ENCODE measurements at regions not wholly inside any gene's neighbourhood (a gene's known extent, or its start where the extent isn't known, plus 50 kb on each side); places are given as distances from the start of the nearest gene placed in this dataset.
"Not testable (repeated sequence)": the region's sequence is repeated elsewhere in the genome, so short reads cannot be mapped to it uniquely, and the experiment has no call there.

DNA sequence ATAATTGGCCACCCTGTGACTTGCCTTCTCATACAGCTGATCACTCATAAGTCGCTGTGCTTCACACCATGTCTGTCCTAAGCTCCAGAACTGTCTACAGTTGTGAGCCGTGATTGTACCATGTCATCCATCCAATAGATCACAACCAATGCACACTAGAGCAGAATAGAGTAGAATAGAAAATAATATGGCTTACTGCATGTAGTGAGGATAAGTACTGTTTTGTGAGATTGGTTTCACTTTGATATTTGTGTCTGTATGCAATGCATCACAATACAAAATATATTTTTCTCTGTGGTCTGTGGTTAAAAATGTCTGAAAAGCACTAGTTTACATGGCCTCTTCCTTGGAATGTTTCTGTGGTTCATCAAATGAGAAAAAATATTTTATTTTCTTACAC is 237.6 kb upstream of the PRKD1 start:
- no peak for DNase-seq

DNA sequence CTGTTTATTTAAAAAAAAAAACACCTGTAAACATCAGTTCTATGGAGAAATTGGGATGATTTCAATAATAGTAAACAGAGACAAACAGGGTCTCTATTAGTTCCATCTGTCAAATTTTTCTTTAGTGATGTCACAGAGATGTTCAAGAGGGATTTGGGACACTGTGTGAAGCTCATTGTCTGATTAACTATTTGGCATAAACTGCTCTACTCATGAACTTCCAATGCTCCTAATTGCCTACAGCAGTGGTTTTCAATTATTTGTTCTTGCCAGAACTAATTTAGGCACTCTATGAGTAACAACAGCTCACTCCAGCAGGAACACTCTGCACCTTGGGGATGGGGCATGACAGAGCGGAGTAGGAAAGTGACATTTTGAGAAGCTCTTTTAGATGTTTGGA is 250.1 kb upstream of the PRKD1 start:
- DNase-seq, result no peak

DNA sequence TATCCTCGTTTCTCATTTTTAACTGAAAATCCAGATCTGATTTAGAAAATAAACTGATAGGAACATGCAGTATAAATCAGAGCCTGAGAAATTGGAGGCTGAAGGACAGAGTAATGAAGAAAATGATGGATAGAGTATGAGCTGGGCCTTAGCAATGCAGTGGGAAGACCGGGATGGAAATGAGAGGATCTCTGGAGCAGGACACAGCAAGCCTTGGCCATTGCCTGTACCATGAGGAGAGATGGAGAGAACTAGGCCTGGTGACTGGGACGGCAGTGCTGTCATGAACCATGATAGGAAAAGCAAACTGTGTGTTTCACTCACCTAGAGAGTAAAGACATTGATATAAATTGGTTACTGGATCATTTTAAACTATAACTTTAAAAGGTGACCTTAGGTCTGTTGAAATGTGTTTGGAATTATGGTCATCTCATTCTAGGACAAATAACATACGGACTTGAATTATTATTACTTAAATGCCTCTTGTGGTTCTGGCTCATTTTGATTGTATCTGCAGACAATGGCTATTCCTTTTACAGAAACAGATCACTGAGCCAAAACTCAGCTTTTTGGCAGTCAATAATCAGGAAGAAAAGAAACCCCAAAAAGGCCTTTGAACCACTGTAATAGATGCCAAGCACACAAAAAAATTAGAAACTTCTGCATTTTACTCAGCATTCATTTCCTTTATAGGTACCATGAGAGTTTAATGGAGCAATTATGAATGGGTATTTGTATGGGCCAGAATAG is 251.9 kb upstream of the PRKD1 start:
- no peak for DNase-seq

DNA sequence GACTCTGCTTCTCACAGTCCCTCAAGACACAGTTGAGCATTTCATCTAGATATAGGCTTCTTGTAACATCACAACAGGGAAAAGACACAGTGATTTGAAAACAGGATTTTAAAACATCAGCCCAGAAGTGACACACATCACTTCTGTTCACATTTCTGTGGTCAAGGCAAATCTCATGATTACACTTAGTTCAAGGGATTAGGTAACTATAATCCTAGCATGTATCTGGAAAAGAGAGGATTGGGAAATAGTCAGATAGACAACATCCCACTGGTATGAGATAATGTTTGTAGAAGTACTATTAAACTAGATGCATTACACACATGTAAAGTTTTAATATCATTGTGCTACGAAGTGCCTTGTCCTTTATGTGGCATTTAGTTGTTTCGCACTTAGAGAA is 252.6 kb upstream of the PRKD1 start:
- no peak for DNase-seq

DNA sequence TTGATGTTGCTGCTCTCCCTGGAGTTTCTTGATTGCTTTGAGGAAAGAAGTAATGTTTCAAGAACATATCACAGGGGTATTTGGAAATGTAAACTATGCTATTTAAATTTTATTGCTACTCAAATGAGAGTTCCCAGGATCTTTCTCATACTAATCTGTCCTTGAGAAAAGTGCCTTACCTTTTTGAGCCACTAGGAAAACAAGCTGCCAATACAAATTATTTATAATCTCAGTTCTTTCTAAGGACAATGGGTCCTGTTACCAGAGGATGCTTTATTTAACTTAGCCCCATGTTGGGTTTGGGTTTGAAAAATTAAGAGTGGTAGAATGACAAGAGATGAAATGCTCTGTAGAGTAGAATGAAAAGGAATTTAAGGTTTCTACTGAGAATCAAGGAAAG is 258.2 kb upstream of the PRKD1 start:
- DNase-seq, result no peak

DNA sequence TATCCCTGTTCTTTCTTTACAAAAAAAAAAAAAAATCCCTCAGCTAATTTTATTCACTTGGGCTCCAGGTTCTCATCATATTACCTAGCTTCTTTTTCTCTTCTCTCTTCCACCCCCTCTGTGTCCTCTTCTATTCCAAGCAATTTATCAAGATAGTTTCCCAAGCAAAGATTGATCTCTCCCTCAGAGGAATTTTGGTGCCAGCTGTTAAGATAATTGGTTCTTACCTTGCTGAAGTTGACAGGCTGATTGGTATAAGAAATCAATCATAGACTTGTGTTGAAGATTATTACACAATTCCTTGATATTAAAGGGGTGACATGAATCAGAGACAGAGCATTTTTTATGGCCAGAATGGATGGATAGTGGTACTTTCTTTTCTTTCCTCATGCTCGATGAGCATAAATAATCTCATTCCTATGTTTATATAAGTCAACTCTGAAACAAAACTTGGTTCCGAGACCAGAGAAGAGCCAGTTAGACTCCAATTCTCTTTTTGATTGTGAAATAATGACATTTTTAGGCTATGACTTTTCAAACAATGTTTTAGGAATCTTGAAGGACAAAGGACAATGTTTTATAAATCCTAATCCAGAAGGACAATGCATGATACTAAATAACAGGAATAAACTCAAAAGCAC is 264.1 kb upstream of the PRKD1 start:
- DNase-seq, result no peak

DNA sequence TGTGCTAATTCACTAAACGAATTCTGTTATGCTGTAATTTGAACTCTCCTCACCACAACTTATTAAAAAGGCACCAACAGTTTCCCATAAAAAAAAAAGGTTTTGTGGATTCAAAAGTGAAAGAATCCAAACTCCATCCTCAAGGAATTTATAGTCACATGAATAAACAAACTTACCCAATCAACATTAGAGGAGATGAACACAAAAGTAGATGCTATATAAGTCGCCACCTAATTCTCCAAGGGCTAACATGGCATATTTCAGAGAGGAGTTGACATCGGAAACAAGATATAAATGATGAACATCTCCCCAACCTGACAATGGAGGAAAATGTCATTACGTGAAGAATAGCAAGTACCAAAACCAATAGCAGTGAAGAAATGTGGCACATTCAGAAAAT is 265.5 kb upstream of the PRKD1 start:
- DNase-seq, result no peak

DNA sequence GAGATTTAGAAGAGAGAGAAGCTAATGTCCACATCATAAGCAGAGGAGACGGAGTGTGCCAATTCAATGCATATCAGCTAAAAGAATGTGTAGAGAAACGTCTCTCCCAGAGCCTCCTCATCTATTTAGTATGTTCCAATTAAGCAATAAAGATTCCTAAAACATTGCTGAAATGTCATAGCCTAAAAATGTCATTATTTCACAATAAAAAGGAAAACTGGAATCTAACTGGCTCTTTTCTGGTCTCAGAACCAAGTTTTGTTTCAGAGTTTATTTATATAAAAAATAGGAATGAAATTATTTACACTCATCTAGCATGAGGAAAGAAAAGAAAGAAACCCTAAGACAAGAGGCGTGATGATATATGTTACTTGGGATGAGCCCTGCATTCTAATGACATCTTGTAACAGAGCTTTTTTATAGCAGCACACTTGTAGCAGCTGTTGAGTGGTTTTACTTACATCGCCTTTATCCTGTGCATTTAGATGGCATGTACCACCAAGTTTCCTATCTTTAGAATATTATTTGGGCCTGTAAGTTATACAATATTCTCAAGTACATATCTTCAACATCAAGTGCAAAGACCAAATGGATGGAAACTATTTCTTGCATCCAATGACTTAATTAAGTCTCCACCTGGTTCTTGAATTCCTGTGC is 266.3 kb upstream of the PRKD1 start:
- no peak for DNase-seq

DNA sequence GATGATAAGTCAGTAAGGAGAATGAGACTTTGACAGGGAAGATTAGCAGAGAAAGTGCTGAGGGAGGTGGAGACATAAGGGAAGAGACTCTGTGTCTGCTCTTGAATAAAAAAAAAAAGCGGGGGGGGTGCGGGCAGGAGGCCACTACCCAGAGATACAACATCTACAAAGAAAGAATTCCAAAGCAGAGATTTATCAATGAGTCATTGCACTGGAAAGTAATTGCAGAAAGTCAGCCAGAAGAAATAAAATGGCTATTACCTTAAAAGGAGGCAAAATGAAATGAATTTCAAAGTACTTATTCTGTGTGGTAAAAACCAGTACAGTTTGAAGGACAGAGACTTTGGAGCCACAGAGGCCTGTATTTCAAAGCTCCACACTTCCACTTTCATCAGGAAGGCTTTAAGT is 267.1 kb upstream of the PRKD1 start:
- DNase-seq, result no peak

DNA sequence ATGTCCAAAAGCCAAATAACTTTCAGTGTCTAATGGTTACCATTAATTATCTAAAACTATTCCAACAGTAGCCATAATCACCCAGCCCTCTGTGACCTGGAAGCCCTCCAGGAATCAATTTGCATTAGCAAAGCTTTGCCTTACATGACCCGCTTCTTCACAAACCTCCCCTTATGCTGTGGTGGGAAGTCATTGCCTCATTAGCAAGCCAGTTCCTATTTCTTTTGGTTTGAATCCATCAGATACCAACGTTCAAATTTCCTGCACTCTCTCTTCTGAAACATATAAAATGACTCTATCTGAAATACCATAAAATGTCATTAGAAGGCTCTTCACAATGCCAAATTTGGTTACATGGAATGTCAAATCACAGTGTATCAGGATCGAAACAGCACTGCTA is 268.3 kb upstream of the PRKD1 start:
- DNase-seq, result no peak

DNA sequence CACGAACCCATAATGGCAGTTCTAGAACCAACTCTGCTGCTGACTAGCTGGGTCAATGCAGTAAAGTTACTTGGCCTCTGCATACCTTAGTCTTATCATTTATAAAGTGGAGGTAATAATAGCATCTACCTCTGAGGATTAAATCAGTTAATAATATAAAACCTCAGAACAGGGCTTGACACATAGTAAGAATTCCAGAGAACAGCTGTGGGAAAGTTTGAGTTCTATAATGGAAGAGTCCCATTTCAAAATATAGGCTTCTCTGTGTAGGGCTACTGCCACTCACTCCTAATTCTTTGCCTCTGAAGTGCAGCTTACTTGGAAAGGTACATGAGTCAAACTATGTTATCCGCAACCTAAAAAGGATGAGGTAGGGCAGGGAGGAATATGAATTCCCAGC is 269.2 kb upstream of the PRKD1 start:
- no peak for DNase-seq

DNA sequence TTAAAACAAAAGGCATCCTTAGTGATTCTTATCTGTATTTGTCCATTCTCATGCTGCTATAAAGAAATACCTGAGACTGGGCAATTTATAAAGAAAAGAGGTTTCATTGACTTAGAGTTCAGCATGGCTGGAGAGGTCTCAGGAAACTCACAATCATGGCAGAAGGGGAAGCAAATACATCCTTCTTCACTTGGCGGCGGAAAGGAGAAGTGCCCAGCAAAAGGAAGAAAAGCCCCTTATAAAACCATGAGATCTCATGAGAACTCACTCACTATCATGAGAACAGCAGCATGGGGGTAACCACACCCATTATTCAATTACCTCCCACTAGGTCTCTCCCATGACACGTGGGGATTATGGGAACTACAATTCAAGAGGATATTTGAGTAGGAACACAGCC is 271.1 kb upstream of the PRKD1 start:
- DNase-seq, result not testable (repeated sequence)

DNA sequence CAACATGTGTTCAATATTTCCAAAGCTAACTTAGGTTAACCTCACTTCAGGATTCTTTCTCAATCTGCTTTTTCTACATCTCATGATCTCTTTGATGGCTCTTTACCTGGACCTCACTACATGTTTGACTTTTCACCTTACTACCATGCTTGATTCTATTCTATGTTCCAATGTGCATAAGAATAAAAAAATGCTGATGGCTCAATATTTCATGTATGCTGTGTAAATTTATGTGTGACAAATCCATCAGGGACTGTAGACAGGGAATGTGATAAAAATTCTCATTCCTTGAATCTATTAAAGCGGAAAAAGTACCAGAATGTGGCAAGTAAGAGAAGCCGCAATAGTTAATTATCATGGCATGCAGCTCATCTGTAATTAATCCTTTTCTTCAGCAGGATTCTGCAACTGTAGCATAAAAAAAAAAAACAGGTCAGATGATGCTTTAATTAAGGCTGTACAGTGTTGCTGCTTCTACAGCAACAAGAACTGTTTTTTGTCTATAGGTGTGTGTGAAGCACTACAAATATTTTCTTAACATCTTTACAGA is 276.9 kb upstream of the PRKD1 start:
- DNase-seq, result no peak

DNA sequence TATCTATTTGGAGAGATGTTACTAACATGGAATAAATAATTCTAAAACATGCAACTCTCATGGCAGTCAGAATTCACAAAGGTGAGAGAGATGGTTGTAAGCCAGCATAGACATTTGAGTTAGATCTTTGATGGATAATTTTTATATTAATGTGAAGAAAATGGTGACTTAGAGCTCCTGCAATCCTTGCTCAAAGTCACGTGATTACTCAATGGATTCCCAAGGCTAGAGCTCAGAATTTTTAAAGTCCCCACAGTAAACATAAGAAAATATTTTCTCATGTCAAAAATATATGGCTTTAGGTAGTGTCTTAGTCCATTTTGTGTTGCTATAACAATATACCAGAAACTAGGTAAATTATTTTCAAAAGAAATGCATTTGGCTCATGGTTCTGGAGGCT is 281.5 kb upstream of the PRKD1 start:
- no peak for DNase-seq

DNA sequence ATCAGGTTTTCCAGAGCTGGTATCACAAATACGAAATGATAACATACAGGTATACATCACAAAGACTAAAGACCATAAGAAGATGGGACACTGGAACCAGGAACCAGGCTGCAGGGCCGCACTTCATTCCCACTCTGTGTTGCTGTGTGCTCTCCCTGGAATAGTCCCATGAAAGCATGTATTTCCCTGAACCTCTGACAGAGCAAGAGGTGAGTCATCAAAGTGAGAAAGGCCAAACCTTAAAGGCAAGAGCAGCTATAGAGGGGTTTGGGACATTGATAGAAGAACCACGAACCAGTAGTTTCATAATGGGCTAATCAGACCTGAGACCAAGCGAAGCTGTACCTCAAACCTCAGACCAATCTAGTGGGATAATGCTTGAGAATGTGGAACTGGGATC is 283.0 kb upstream of the PRKD1 start:
- no peak for DNase-seq

DNA sequence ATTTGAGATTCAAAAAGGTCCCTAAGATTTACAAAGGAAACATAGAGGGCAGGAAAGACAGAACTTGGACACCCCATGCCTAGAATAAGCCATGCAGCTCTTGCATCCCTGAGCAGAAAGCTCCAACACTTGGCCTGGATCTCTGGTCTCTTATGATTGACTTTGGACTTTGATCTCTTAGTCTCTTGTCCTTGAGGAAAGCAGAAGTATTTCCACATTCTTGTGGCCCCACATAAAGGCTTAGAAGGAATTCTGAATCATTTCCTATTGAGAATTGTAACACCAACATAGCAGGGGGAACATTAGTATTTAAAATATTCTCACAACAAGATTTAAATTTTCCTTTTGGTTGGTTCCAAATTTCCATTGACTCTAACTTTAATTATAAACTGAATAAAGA is 283.7 kb upstream of the PRKD1 start:
- no peak for DNase-seq

DNA sequence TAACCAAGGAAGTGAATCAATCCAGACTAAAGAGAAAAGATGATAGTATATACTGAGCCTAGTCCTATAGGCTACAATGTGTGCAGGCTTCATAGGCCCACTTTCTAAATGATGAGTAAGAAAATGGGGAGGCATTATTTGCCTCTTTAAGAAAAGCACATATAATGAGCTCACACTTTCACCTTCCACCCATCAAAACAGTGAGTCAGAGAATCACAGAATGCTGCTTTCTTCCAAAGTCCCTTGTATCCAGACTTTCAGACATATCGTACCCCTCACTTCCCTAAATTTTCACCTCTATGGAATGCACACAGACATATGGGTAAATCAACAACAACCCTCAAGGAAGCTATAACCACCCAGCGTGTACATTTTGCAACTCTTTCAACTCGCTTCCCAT is 286.4 kb upstream of the PRKD1 start:
- no peak for DNase-seq

DNA sequence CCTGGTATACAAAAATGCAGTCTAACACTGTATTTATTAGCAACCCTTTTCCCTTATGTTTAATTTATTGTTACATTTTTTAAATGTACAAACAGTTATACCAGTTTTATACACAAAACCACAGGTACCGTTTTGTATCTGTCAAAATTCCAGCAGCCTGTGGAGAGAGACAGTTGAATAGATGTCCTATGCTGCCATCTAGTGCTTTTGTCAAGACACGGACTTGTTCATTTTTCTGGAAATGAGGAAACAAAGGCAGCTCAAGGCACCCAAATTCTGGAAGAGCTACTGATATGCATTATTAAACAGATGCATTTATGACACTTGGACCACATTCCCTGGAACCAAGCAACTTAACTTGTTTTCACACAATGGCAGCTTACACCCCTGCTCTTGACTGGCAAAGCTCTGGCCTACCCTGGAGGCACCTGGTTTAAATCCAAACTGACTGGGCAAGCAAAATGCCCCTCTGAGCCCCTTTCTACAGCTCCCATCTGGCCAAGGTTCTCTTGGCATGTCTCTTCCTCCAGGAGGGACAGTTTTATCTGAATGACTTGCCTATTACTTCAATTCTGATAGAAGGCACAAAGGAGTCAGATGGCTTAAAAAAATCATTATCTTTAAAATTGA is 286.9 kb upstream of the PRKD1 start:
- no peak for DNase-seq

DNA sequence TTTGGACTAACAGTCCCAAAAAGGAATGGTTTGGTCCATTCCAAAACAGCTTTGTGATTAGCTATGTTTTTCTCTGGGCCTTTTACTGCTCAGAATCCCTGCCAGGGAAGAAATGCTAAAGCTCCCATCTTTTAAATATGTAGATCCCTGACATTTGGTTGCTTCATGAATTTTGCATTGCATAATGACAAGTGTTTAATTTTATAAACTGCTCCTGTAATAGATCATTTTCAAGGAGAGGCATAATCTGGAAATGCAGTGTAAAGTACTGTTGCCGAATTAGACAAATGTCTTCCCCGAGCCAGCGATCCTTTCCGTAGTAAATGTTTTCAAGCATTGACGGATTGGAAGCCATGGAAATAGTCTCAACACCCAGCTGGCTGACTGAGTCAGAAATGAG is 291.3 kb upstream of the PRKD1 start:
- no peak for DNase-seq

DNA sequence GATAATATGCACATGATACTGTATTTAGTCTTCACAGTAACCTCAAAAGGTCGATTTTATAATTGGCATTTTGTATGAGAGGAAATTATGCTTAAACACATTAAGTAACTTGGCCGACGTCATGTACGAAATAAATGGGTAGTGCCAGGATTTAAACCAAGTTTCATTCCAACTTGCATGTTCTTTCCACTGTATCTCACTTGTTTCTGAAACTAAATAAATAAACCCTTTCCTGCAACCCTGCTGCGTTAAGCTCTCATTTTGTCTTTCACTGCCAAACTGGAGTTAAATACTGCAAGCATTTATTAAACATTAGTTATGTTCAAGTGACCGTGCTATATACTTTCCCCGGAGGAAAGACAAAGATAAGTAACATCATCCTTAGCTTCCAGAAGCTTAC is 293.9 kb upstream of the PRKD1 start:
- no peak for DNase-seq

DNA sequence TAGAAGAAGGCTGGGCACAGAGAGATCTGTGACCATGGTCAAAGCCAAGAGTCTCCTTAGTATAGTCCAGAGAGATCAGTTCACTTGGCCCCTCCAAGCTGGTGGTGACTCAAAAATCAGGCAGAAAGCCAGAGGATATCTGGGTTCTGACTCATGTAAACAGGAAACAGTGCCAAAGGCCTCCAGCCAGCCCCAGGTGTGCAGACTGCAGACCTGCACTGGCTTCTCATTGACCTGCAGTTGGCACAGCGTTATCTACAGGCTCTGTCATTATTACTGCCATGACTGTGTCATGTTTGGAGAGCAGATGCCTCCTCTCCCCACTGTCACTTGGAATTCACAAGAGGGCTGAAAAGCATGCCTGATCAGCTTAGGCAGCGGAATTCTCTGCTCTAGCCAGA is 295.7 kb upstream of the PRKD1 start:
- DNase-seq, result no peak

DNA sequence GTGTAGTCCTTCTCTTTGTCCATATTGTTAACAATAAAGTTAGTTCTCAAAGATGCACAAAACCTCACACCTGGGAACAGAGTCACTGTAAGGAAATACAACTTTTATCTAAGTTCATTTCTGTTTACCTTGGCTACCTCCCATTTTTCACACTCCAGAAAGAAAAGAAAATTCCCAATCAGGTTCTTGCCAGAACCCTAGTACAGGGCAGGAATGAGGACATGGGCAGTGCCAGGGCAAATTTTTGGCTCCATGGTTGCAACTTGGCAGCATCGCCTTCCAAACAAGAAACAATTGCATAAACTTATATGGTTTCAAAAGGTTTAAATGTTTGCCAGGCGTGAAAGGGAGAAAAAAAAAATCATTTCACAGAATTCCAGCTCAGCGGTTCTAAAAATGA is 296.3 kb upstream of the PRKD1 start:
- DNase-seq, result no peak

DNA sequence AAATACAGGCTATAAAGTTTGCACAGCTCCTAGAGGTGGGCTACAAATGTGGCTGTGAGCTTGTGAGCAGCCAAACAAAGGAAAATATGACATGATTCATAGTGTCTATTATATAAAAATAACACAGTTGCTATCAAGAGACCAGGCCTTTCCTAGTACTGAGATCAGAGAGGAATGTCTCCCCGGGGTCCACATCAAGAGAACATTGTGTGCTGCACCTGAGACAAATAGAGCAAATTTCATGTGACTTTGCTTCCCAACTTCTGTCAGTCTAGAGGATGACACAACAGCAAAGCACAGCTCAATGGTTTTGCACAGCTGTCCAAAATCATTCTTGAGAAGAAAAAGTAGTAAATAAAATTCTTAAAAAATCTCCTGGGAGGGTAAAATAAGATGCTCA is 297.5 kb upstream of the PRKD1 start:
- DNase-seq, result no peak

DNA sequence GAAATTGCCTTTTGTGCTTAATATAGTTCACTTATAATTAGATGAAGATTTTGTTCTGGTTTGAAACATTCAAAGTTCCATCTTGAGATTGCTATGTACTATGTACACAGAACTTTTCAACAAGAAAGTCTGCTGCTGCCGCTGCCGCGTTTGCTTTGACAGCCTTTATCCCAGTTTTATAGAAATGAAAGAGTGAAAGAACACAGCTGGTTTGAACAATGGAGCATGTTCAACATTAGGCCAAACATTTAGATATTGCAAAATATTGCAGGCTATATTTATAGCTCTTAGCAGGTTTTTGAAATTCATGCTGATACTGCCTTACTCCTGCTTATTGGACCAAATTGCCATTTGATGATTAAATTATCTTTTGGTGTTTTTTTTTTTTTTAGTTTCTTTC is 299.8 kb upstream of the PRKD1 start:
- no peak for DNase-seq

All from stimulated activated CD4-positive, alpha-beta T cell treated with anti-CD3 and anti-CD28 coated beads, Interleukin-2, amount 100 ng/mL, for 24 hours (primary cell).